GM18507 (cell line): ENCODE measurements at regions not wholly inside any gene's neighbourhood (a gene's known extent, or its start where the extent isn't known, plus 50 kb on each side); places are given as distances from the start of the nearest gene placed in this dataset.

Experiments
- DNase-seq: peaks from one replicate; pipeline ENCODE4 v3.0.0; 2011; ENCODE audit warnings: low read depth; ENCODE audit not compliant: insufficient read length; ENCODE audit errors: extremely low spot score
- FAIRE-seq: peaks from 2 replicates; lab custom pipeline; 2011; peaks lifted over from hg19 to GRCh38; lab: Jason Lieb, UNC

- DNase-seq: no peak
- FAIRE-seq: no peak
These were observed 382.8 kb downstream of the GPD2 start for GRCh38 chr2:156818944-156819343.

DNA sequence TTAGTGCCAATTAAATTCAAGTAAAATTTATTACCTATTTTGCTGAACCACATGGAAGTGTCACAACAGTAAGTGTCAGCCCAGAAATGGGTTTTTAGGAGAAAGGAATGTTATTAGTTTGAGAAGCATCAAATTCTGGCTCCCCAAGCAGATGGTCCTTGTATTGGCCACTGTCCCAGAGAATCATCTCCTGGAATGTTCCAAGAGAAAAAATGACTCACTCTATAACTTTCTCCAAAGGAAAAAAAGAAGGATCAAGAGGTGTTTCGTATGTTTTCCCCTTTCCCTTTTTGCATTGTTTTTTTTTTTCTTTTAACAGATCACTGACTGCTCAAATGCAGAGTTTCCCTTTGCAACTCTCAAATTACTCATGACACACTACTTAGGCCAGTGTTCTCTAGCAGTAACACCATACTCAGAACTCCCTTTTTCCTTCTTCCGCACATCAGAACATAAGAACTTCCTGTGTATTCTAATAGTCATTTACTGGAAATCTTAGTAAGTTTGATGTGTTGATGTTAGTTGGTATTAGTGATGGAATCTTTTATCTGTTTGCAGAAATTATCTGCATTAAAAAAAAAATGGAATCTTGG, 390.3 kb downstream of the GPD2 start:
- DNase-seq (no peak), FAIRE-seq (no peak)

DNA sequence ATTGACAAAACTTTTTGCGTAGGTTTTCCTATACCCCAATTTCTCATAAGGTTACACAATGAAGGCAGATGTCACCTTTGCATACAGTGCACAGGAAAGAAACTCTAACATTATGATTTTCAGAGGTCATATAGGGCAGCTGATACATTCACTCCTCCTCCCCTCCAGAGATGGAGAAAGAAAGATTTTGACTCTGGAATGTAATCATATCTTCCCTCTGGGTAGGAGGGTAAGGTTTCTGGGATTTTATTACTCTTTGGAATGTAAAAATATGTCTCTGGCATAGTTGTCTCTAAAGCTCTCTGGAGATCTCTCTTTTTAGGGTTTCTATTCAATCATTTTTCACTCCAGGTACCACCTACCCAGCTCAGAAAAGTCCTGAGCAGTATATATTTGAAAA, 398.3 kb downstream of the GPD2 start:
- no peak for DNase-seq
- FAIRE-seq: no peak

DNA sequence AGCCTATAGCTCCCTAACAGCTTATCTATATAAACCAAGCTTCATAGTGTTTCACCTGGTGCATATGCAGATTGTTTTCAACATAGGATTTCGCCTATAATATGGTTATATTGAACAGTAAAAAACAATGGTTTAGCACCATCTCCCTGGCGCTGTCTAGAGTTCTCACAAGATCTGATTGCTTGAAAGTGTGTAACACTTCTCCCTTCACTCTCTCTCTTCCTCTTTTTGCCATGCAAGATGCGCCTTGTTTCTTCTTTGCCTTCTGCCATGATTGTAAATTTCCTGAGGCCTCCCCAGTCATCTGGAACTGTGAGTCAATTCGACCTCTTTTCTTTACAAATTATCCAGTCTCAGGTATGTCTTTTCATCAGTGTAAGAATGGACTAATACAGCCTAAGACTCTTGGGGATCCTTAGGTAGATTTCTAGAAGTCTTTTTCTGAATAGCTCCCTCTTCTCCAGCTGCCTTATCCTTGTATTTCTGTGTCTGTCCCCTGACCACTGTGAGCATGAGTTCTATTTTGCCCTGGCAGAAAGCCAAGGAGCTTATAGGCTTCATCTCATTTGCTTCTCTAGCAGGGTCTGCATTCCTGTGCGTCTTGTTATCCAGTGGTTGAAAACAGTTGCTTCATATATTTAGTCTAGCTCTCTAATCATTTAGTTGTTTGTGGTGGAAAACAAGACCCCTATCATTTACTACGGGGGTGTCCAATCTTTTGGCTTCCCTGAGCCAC, 401.6 kb downstream of the GPD2 start:
- no peak for FAIRE-seq
- DNase-seq: no peak

- no peak for DNase-seq
- FAIRE-seq: no peak
These were observed 405.1 kb downstream of the GPD2 start for GRCh38 chr2:156841321-156841720.

DNA sequence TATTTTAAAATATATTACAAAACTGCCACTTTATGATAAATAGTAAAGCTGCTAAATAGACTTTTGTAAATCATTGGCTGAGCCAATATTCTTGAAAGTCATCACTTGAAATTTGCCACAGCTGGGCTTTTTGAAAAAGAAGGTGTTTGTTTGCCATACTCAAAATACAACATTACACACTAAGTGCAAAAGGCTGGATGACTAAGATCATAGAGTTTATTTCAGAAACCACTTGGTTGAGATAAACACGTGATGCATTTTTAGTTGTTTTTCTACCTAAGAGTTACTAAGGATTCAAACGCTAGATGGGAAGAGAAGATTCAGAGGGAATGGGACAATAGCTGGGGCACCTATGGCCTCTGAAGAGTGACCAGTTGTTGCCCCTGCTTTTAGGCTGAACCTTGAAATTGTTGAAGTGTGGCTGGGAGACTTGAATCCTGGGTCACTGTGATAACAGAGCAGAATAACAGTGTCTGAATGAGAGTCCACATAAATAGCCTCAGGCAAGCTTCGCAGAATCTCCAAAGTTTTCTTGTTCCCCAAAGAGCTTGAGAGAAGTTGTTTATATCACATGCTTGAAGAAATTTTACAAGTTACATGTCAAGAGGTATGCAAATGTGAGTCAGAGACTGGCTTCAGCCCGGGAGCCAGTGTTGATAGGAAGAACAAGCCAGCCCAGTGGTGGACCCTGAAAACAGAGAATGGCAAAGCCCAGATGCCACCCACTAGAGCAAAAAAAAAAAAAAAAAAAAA, 409.8 kb downstream of the GPD2 start:
- FAIRE-seq: no peak

GRCh38 chr2:156852210-156852609, 405.3 kb upstream of the GALNT5 start:
- FAIRE-seq (no peak), DNase-seq (no peak)

More for the DNA sequence above, 409.8 kb downstream of the GPD2 start:
- no peak for DNase-seq

GRCh38 chr2:156852681-156853080, 404.8 kb upstream of the GALNT5 start:
- DNase-seq (no peak), FAIRE-seq (no peak)

DNA sequence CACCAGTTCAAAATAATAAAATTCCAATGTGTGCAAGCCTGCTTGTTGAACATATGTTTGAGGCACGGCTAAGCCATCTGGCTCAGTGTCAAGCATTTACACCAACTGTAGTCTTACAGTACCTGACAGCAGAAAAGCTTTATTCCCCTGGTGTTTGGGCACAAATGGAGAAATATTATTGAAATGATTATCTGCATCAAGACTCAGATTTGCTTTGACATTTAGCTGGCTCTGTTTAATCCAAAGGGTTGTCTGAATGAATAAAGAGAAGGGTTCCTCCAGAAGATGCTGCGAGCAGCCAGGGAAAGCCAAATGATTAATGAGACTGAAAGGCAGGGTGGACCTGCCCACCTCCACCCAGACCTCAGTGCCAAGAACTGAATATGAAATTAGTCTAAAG, 393.2 kb upstream of the GALNT5 start:
- FAIRE-seq (no peak), DNase-seq (no peak)

GRCh38 chr2:156864753-156865152, 392.8 kb upstream of the GALNT5 start:
- FAIRE-seq (no peak), DNase-seq (no peak)

- no peak for FAIRE-seq
- DNase-seq: no peak
These were observed 390.3 kb upstream of the GALNT5 start for GRCh38 chr2:156867201-156867600.

DNA sequence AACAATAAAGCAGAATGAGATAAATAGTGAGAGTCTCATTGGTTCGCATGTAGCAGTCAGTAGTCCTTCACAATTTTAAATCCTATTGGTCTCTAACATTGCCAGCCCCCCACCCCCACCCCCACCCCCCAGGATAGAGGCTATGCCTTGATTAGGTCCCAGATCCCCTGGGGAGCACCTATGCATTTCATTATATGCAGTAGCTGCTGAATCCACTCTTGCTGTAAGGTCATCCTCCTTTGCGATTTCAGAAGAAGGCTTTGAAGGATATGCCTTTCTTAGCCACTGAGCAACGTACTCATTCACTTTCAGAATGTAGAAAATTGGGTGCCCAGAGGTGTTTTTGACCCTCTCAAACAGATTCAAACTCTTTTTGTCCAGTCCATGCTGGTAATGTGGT, 382.8 kb upstream of the GALNT5 start:
- no peak for DNase-seq
- no peak for FAIRE-seq

DNA sequence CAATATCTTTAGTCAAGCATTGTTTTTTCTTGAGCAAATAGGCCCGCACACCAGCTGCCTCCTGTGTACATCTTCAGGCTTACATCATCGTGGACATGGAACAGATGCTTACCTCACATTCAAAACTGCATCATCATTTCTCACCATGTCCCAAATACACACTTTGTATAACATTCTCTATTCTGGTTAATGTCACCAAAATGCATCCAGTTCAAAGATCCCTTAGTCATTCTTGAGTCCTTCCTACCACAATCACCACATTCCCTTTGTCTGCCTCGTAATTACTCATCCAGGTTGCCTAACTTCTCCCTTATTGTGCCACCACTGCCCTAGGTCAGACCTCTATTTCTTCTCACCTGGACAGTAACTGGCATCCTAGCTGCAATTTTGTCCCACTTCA, 373.7 kb upstream of the GALNT5 start:
- DNase-seq: no peak
- FAIRE-seq: no peak

DNA sequence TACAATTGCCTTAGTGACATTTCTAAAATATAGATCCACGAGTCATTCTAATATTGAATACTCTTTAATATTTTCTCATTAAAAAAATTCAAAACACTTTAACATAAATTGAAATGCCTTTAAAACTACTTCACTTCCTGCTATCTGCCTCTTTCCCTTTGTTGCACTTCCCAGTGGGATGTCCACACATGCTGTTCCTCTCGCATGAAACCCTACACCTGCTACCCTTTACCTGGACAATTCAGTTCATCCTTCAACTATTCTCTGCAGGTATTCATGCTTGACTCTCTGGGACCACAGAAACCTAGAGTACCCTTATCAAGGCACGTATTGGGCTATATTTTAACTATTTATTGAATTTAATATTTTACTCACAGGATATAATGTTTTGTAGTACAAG, 373.3 kb upstream of the GALNT5 start:
- DNase-seq: no peak
- FAIRE-seq: no peak

DNA sequence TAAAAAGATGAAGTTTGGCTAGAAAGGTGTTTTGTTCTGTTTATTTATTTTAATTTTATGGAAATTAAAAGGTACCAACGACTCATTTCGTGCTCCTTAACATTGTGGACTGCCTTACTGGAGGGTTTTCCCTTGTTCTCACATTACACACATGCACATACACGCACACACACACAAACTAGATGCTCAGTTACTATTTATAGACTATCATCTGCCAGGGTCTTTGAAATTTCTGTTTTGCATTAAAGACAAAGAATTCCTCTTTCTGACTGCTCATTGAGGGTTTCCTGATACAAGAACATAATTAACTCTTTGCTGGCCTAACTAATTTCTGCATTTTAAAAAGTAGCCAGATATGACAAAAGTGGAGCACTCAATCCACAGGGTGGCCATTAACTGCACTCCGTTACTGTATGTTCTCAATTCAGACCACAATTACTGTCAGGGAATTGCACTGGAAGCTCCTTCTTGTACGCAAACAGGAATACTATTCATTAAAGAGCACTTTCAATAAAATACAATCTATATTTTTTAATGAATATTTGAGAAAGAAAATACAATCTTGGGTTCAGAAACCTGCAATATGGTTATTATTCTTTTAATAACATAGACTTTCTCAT, 366.9 kb upstream of the GALNT5 start:
- DNase-seq: no peak
- FAIRE-seq: no peak

GRCh38 chr2:156891609-156892008, 365.9 kb upstream of the GALNT5 start:
- DNase-seq: no peak
- no peak for FAIRE-seq

DNA sequence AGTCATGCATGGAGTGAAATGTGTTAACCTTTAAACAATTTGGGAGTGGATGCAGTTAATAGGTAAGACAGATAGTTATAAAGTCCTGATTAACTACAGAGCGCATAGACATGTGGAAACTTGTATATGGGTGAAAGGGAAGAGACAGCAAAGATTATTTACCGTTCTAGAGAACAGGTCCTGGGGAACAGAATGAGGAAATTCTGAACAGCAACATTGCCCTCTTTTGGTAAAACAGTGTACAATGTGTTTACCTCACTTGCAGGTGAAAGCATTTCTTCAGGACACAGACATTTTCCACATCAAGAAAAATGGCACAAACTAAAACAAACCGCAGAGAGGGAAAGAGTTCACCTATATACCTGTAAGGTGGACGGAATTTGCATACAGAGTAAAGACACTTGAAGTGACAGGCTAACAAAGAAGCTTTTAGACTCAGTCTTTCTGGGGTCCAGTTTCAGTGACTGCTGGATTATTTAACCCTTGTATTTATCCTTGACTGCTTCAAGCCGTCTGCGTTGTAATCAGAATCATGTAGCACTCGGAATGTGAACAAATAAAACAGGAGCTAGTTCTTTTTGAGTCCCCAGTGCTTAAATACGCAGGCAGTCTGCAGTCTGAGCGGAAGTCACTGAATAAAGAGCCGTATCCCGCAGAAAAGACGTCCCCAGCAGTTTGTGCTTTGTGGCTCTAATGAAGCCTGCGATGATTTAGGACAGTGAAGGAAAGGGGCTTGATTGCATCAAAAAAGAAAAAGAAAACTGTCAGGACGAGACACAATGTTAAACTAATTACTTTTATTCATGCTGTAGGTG, 364.8 kb upstream of the GALNT5 start:
- DNase-seq: no peak

GRCh38 chr2:156896294-156896693, 361.2 kb upstream of the GALNT5 start:
- no peak for DNase-seq

More for the DNA sequence above, 364.8 kb upstream of the GALNT5 start:
- FAIRE-seq: peak; percentile 76

DNA sequence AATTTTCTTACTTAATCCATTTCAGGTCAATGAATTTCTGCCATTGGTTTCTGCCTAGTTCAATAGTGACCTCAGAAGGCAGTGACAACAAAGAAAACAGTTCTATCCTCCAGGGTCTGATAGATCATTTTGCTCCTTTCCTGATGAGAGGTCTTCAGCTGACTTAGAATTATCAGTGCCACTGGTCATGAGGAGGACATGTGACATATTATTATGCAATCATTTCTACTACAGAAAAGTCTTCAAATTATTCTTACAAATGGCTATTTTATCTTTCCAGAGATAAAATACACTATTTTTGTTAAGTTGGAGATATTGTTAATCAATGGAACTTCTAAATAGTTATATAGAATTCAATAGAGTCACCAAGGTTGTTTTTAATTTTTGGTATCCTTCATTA, 360.0 kb upstream of the GALNT5 start:
- FAIRE-seq (peak; percentile 46), DNase-seq (no peak)

More at GRCh38 chr2:156896294-156896693, 361.2 kb upstream of the GALNT5 start:
- FAIRE-seq: peak; percentile 89
